HUES48 (cell line): ENCODE measurements at regions not wholly inside any gene's neighbourhood (a gene's known extent, or its start where the extent isn't known, plus 50 kb on each side); places are given as distances from the start of the nearest gene placed in this dataset.
"Not testable (repeated sequence)": the region's sequence is repeated elsewhere in the genome, so short reads cannot be mapped to it uniquely, and the experiment has no call there.

Experiments used
- H3K27ac ChIP-seq: one replicate; pipeline ENCODE4 v1.7.0; 2013; ENCODE audit warnings: low read depth, low read length, inconsistent platforms
- H3K27me3 ChIP-seq: 2 replicates; pipeline ENCODE4 v1.6.1; 2013; ENCODE audit warnings: mild to moderate bottlenecking, low read length; ENCODE audit not compliant: control insufficient read depth, insufficient read depth
- H3K36me3 ChIP-seq: 2 replicates; pipeline ENCODE4 v1.6.1; 2013; ENCODE audit warnings: low read length; ENCODE audit not compliant: control insufficient read depth, insufficient read depth
- H3K4me1 ChIP-seq: 2 replicates; pipeline ENCODE4 v1.6.1; 2013; ENCODE audit warnings: mild to moderate bottlenecking, low read length; ENCODE audit not compliant: control insufficient read depth, insufficient read depth
- H3K4me3 ChIP-seq: 2 replicates; pipeline ENCODE4 v1.5.1; 2013; ENCODE audit warnings: mild to moderate bottlenecking, low read depth, low read length
- H3K9ac ChIP-seq: 2 replicates; pipeline ENCODE4 v1.6.1; 2013; ENCODE audit warnings: mild to moderate bottlenecking, low read depth, low read length, moderate library complexity
- H3K9me3 ChIP-seq: 2 replicates; pipeline ENCODE4 v1.6.1; 2013; ENCODE audit warnings: low read length; ENCODE audit not compliant: control insufficient read depth, insufficient read depth

GRCh38 chr14:45868863-45869262 is 615.9 kb upstream of the MIS18BP1 start:
- Histone ChIP-seq H3K4me3 (no peak overlapping the region), H3K36me3 (no peaks in the 10 kb centered on the region), H3K27ac (no peak overlapping the region), H3K9me3 (peaks cover 10% of the 10 kb centered on the region), H3K9ac (no peak overlapping the region), H3K4me1 (no peaks in the 10 kb centered on the region), H3K27me3 (no peaks in the 10 kb centered on the region)

- Histone ChIP-seq H3K9me3 (peaks cover 10% of the 10 kb centered on the region), H3K9ac (no peak overlapping the region), H3K27ac (no peak overlapping the region), H3K36me3 (no peaks in the 10 kb centered on the region), H3K27me3 (no peaks in the 10 kb centered on the region), H3K4me3 (no peak overlapping the region), H3K4me1 (no peaks in the 10 kb centered on the region)
These were observed 615.4 kb upstream of the MIS18BP1 start for GRCh38 chr14:45868377-45868776.

- no peak overlapping the region for H3K4me3 ChIP-seq
- no peaks in the 10 kb centered on the region for H3K27me3 ChIP-seq
- no peak overlapping the region for H3K27ac ChIP-seq
- no peaks in the 10 kb centered on the region for H3K4me1 ChIP-seq
- no peaks in the 10 kb centered on the region for H3K36me3 ChIP-seq
- H3K9ac ChIP-seq = no peak overlapping the region
- peaks cover 10% of the 10 kb centered on the region for H3K9me3 ChIP-seq
These were observed 614.3 kb upstream of the MIS18BP1 start for GRCh38 chr14:45867046-45867894.

DNA sequence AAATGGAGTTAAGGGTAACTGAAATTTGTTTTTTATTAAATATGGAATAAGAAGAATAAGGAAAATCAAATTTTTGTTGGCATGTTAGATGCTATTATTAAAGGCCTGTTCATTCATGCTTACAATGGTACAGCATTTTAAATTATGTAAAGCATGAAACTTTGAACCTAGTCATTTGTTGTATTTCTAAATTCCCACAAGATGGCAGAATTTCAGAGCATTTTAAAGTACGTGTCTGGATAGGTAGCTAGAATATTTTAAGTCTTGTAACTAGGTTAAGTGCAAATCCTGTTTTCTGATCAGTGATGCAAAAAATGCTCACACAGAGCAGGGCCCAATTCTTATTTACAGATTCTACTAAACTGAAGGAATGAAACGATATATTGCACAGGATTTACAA is 585.6 kb upstream of the MIS18BP1 start:
- Histone ChIP-seq H3K9me3 (no peaks in the 10 kb centered on the region), H3K9ac (no peak overlapping the region), H3K36me3 (no peaks in the 10 kb centered on the region), H3K4me3 (no peak overlapping the region), H3K4me1 (no peaks in the 10 kb centered on the region), H3K27ac (no peak overlapping the region), H3K27me3 (no peaks in the 10 kb centered on the region)

GRCh38 chr14:45819107-45819506 is 566.1 kb upstream of the MIS18BP1 start:
- H3K4me1 ChIP-seq = no peaks in the 10 kb centered on the region
- no peak overlapping the region for H3K27ac ChIP-seq
- no peak overlapping the region for H3K9ac ChIP-seq
- H3K9me3 ChIP-seq = peaks cover 9% of the 10 kb centered on the region
- no peak overlapping the region for H3K4me3 ChIP-seq
- no peaks in the 10 kb centered on the region for H3K36me3 ChIP-seq
- H3K27me3 ChIP-seq = no peaks in the 10 kb centered on the region

DNA sequence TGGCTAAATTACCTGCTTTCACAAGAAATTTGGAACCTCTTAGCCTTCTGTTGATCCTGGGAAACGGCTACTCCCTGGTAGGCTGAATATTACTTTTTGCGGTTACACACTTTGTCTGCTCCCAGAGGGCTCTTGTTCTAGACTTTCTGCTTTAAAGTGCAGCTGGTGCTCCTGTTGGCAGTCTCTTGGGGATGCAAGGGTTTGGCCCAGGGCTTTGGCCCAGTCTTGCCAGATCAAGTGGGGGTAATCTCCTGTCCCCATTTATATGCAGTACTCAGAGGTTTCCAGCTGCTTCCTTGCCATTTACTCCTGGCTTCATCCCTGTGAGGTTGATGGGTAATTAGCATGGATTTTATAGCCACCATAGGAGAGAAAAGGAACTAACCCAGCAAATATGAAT is 558.2 kb upstream of the MIS18BP1 start:
- Histone ChIP-seq H3K27ac (no peak overlapping the region), H3K4me3 (no peak overlapping the region), H3K27me3 (no peaks in the 10 kb centered on the region), H3K9ac (no peak overlapping the region), H3K4me1 (peaks cover 7% of the 10 kb centered on the region; the same call in 1 of the 2 replicates), H3K36me3 (no peaks in the 10 kb centered on the region), H3K9me3 (peaks cover 2% of the 10 kb centered on the region; the same call in 1 of the 2 replicates)

- Histone ChIP-seq H3K4me3 (no peak overlapping the region), H3K27ac (no peak overlapping the region), H3K36me3 (no peaks in the 10 kb centered on the region), H3K27me3 (no peaks in the 10 kb centered on the region), H3K9ac (no peak overlapping the region), H3K9me3 (no peaks in the 10 kb centered on the region), H3K4me1 (peaks cover 7% of the 10 kb centered on the region; the same call in 1 of the 2 replicates)
These were observed 557.3 kb upstream of the MIS18BP1 start for GRCh38 chr14:45810152-45810872.

GRCh38 chr14:45807178-45807899 is 554.3 kb upstream of the MIS18BP1 start:
- Histone ChIP-seq H3K27ac (no peak overlapping the region), H3K9me3 (no peaks in the 10 kb centered on the region), H3K27me3 (no peaks in the 10 kb centered on the region), H3K4me1 (peaks cover 7% of the 10 kb centered on the region; the same call in 1 of the 2 replicates), H3K9ac (no peak overlapping the region), H3K4me3 (no peak overlapping the region), H3K36me3 (no peaks in the 10 kb centered on the region)

DNA sequence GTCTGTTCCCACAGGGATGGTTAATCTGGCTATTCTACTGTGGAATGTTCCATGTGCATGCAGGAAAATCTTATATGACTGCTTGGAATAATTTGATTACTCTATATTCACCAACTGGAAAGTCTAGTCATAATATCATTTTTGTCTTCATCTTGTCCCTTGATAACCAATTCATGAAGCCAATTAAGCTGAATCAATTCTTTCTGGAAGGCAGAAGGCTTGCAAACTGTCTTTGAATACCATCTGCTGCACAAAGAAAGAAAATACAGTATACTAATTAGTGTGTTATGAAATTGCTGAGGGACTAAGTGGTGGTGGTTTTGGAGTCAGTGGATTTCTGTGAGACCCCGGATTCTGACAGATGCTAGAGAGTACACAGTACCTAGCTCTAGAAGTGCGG is 546.5 kb upstream of the MIS18BP1 start:
- Histone ChIP-seq H3K9ac (no peak overlapping the region), H3K36me3 (no peaks in the 10 kb centered on the region), H3K9me3 (peaks cover 3% of the 10 kb centered on the region), H3K4me3 (no peak overlapping the region), H3K27ac (no peak overlapping the region), H3K27me3 (no peaks in the 10 kb centered on the region), H3K4me1 (no peaks in the 10 kb centered on the region)

DNA sequence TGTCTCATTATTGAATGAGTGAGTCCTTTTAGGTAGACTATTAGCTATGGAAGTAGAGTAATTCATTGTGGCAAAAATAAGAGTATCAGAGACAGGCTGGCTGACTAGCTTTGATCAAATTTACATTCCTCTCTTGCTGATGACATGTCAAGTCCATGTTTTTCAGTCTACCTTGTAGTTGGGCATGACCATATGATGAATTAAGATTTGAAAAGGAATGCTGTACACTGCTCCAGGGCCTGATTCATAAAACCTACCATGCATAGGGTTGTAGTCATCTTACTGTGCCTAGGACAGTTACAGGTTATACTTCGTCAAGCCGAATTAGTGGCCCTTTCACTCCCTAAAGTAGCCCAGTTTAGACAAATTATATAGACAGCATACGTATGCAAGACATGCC is 545.7 kb upstream of the MIS18BP1 start:
- Histone ChIP-seq H3K4me3 (no peak overlapping the region), H3K27me3 (no peaks in the 10 kb centered on the region), H3K36me3 (no peaks in the 10 kb centered on the region), H3K9me3 (peaks cover 3% of the 10 kb centered on the region), H3K4me1 (no peaks in the 10 kb centered on the region), H3K27ac (no peak overlapping the region), H3K9ac (no peak overlapping the region)

GRCh38 chr14:45796006-45796405 is 543.0 kb upstream of the MIS18BP1 start:
- not testable (repeated sequence) for H3K4me3 ChIP-seq, H3K9ac ChIP-seq, H3K27ac ChIP-seq, H3K4me1 ChIP-seq, H3K36me3 ChIP-seq, H3K9me3 ChIP-seq, H3K27me3 ChIP-seq
